HEK293 (cell line): ENCODE measurements at regions not wholly inside any gene's neighbourhood (a gene's known extent, or its start where the extent isn't known, plus 50 kb on each side); places are given as distances from the start of the nearest gene placed in this dataset.

Source experiments
- ZNF626 ChIP-seq: fragments of 450-650 bp; sonication (Bioruptor Pico); formaldehyde crosslinking; IDR thresholded peaks from 2 replicates; pipeline ENCODE4 v1.5.1; 2018; ENCODE audit warnings: missing biosample characterization, missing genetic modification characterization, inconsistent platforms
- TF ChIP-seq, protein P1 (sequence below): fragments of 450-650 bp; formaldehyde crosslinking; IDR thresholded peaks from 2 replicates; pipeline ENCODE4 v1.5.1; 2017; ENCODE audit warnings: missing biosample characterization, missing genetic modification characterization

DNA sequence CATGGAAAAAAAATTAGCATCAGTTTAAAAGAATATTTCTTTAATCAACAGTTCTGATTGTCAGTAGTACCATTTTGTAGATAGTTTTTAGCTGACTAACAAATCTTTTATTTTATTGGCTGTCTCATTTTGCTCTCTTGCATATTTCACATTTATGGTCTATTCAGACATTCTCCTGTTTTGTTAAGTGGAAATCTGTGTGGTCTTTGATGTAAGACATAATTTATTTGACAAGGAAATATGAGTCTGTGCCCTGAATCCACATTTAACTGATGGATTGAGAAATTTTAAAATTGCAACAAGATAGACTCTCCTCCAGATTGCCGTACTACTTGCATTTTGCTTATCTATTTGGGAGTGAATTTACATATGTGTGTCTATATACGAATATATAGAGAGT lies 96.3 kb upstream of the ATP5MC3 start:
- TF ChIP-seq, protein P1, sequence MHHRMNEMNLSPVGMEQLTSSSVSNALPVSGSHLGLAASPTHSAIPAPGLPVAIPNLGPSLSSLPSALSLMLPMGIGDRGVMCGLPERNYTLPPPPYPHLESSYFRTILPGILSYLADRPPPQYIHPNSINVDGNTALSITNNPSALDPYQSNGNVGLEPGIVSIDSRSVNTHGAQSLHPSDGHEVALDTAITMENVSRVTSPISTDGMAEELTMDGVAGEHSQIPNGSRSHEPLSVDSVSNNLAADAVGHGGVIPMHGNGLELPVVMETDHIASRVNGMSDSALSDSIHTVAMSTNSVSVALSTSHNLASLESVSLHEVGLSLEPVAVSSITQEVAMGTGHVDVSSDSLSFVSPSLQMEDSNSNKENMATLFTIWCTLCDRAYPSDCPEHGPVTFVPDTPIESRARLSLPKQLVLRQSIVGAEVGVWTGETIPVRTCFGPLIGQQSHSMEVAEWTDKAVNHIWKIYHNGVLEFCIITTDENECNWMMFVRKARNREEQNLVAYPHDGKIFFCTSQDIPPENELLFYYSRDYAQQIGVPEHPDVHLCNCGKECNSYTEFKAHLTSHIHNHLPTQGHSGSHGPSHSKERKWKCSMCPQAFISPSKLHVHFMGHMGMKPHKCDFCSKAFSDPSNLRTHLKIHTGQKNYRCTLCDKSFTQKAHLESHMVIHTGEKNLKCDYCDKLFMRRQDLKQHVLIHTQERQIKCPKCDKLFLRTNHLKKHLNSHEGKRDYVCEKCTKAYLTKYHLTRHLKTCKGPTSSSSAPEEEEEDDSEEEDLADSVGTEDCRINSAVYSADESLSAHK (tag by site-specific recombination): no peak
- no peak for TF ChIP-seq ZNF626 (tag by site-specific recombination)
